Kidney (tissue), 13 donors: ENCODE measurements at regions not wholly inside any gene's neighbourhood (a gene's known extent, or its start where the extent isn't known, plus 50 kb on each side); places are given as distances from the start of the nearest gene placed in this dataset.
A peak's percentile ranks its signal among the peaks of the same experiment; 100 is the strongest.

Source experiments
- DNase-seq, 5 donors: peaks; one replicate each; pipeline ENCODE4 v3.0.0-alpha.2; 2013 to 2020
- FAIRE-seq: peaks from 2 replicates; lab custom pipeline; 2012; peaks lifted over from hg19 to GRCh38; lab: Jason Lieb, UNC
- H3K27ac ChIP-seq, 2 donors: one replicate each; pipeline ENCODE4 v1.7.0; 2013; ENCODE audit warnings: low read depth in 2 of 2, low read length in 2 of 2, inconsistent platforms in 1 of 2
- H3K27me3 ChIP-seq: one replicate; pipeline ENCODE4 v1.7.1; 2013; ENCODE audit warnings: low read length, inconsistent platforms; ENCODE audit not compliant: control insufficient read depth, insufficient read depth
- H3K36me3 ChIP-seq, 3 donors: one replicate each; pipeline versions ENCODE4 v1.7.0 to v1.7.1; 2013; ENCODE audit warnings: low read length in 3 of 3, control low read depth in 1 of 3, inconsistent platforms in 1 of 3; ENCODE audit not compliant: insufficient read depth in 3 of 3, control insufficient read depth in 2 of 3
- H3K4me1 ChIP-seq, 3 donors: one replicate each; pipeline versions ENCODE4 v1.7.0 to v1.7.1; 2013; ENCODE audit warnings: low read length in 3 of 3, inconsistent platforms in 1 of 3, low read depth in 1 of 3; ENCODE audit not compliant: control insufficient read depth in 2 of 3, insufficient read depth in 2 of 3
- H3K4me3 ChIP-seq, 3 donors: one replicate each; pipeline versions ENCODE4 v1.7.0 to v1.8.1; 2013; ENCODE audit warnings: low read length in 3 of 3, control low read depth in 1 of 3, inconsistent platforms in 1 of 3
- H3K9ac ChIP-seq, 3 donors: one replicate each; pipeline versions ENCODE4 v1.7.0 to v1.7.1; 2013; ENCODE audit warnings: low read length in 3 of 3, control low read depth in 1 of 3, inconsistent platforms in 1 of 3
- H3K9me3 ChIP-seq, 3 donors: one replicate each; pipeline versions ENCODE4 v1.7.0 to v1.7.1; 2013; ENCODE audit warnings: low read length in 3 of 3, control low read depth in 1 of 3, inconsistent platforms in 1 of 3; ENCODE audit not compliant: control insufficient read depth in 2 of 3, insufficient read depth in 1 of 3
- intact Hi-C: fragments of 100-400 bp; cut with DNase I; formaldehyde crosslinking; loops from one replicate; pipeline ENCODE4 v1.11.1; 2022
- TF ChIP-seq, protein P1 (sequence below): IDR thresholded peaks from 3 replicates; pipeline ENCODE4 v1.5.1; 2012; ENCODE audit warnings: mild to moderate bottlenecking, moderate library complexity, borderline replicate concordance; ENCODE audit not compliant: insufficient read depth; ENCODE audit errors: extremely low read depth
- donor health status: control.
- donor health status: control.
- donor health status: control.
- donor health status: control.
- donor health status: control.
- donor health status: DM: yes; HTN: yes; CAD: no.
- donor health status: Normal renal cell carcinoma (clear cell type).

DNA sequence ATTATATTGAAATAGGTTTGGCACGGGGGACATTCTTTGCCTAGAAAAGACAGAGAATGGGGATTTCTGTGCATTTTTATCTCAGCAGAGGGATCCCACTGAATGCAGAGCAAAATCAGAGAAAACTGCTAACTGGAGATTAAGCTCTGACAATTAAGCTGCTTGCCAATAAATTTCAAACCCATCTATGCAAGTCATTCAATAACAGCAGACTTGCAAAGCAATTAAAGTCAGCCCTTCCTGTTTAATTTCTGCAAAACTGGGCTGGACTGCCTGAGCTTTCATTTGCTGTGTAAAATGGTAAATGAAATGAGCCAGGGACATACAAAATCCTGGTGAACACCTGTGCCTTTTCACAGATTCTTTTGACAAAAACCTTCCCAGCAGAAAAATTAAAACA lies 1273.9 kb upstream of the CNTN5 start:
- DNase-seq = no peak
- FAIRE-seq = no peak
- H3K9ac ChIP-seq = no peak overlapping the region
- no peak overlapping the region for H3K4me3 ChIP-seq
- H3K36me3 ChIP-seq = no peaks in the 10 kb centered on the region
- no peak overlapping the region for H3K27ac ChIP-seq
- H3K27me3 ChIP-seq = no peaks in the 10 kb centered on the region
- H3K9me3 ChIP-seq = no peaks in the 10 kb centered on the region
- TF ChIP-seq, protein P1, sequence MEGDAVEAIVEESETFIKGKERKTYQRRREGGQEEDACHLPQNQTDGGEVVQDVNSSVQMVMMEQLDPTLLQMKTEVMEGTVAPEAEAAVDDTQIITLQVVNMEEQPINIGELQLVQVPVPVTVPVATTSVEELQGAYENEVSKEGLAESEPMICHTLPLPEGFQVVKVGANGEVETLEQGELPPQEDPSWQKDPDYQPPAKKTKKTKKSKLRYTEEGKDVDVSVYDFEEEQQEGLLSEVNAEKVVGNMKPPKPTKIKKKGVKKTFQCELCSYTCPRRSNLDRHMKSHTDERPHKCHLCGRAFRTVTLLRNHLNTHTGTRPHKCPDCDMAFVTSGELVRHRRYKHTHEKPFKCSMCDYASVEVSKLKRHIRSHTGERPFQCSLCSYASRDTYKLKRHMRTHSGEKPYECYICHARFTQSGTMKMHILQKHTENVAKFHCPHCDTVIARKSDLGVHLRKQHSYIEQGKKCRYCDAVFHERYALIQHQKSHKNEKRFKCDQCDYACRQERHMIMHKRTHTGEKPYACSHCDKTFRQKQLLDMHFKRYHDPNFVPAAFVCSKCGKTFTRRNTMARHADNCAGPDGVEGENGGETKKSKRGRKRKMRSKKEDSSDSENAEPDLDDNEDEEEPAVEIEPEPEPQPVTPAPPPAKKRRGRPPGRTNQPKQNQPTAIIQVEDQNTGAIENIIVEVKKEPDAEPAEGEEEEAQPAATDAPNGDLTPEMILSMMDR = no peak
- H3K4me1 ChIP-seq = no peaks in the 10 kb centered on the region
- intact Hi-C loops = no loop called here

DNA sequence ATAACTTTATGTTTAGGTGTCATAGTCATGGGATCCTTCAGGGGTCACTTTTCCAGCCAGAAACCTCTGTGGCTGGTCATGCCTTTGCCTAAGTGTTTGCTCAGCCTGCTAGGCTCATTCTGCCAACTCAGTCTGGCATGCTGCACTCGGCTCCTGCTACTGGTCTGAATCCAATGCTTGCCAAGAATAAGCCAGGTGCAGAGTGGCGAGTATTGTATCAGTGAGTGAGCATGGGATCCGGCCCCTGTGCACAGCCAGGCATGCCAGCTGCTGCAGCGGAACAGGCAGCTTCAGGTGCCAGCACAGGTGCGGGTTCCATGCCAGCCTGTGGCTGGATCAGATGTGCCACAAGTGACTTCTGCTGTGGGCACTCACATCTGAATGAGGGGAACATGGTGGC lies 1269.3 kb upstream of the CNTN5 start:
- H3K4me1 ChIP-seq = no peaks in the 10 kb centered on the region
- no peak overlapping the region for H3K9ac ChIP-seq
- DNase-seq (peak in 1 of 5 donors; percentile 44), FAIRE-seq (no peak)
- H3K27me3 ChIP-seq = no peaks in the 10 kb centered on the region
- intact Hi-C loops = no loop called here
- TF ChIP-seq, protein P1 = no peak
- no peaks in the 10 kb centered on the region for H3K36me3 ChIP-seq
- no peak overlapping the region for H3K27ac ChIP-seq
- no peaks in the 10 kb centered on the region for H3K9me3 ChIP-seq
- no peak overlapping the region for H3K4me3 ChIP-seq

DNA sequence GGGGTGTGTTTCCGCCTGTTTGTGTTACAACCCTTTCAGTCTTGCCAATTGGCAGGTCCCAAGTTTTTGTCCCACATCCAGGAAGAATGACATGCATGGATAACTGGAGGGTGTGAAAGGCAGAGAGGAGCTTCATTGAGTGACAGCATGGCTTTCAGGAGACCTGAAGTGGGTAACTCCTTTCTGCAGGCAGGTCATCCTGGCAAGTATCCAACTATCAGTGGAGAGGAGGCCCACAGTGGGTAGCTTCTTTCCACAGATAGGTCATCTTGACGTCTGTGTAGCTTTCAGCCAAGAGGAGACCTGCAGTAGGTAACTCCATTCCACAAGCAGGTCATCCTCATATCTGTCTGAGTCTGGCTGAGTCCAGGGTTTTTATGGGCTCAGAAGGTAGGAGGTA lies 1268.8 kb upstream of the CNTN5 start:
- H3K27ac ChIP-seq = no peak overlapping the region
- no peak for FAIRE-seq
- no peak for DNase-seq
- H3K36me3 ChIP-seq = no peaks in the 10 kb centered on the region
- no peaks in the 10 kb centered on the region for H3K9me3 ChIP-seq
- no peak overlapping the region for H3K9ac ChIP-seq
- intact Hi-C loops = no loop called here
- H3K27me3 ChIP-seq = no peaks in the 10 kb centered on the region
- TF ChIP-seq, protein P1 = no peak
- no peak overlapping the region for H3K4me3 ChIP-seq
- no peaks in the 10 kb centered on the region for H3K4me1 ChIP-seq

DNA sequence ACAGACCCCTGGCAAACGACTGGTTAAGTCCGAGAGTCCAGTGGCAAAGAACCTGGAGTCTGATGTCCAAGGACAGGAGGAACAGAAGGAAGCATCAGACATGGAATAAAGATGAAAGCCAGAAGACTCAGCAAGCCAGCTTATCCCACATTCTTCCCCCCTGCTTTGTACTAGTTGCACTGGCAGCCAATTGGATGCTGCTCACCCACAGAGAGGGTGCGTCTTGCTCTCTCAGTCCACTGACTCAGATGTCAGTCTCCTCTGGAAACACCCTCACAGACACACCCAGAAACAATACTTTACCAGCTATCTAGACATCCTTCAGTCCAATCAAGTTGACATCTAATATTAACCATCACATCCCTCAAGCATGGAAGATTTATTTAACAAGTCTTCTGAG lies 1265.8 kb upstream of the CNTN5 start:
- intact Hi-C loops = no loop called here
- Histone ChIP-seq H3K4me3 (no peak overlapping the region), H3K9me3 (no peaks in the 10 kb centered on the region), H3K27ac (no peak overlapping the region), H3K4me1 (no peaks in the 10 kb centered on the region), H3K9ac (no peak overlapping the region), H3K27me3 (no peaks in the 10 kb centered on the region), H3K36me3 (no peaks in the 10 kb centered on the region)
- TF ChIP-seq, protein P1 = no peak
- FAIRE-seq (no peak), DNase-seq (no peak)
